IMR-90 (cell line): ENCODE measurements at regions not wholly inside any gene's neighbourhood (a gene's known extent, or its start where the extent isn't known, plus 50 kb on each side); places are given as distances from the start of the nearest gene placed in this dataset.

Experiments
- ATAC-seq: fragments of 200-7000 bp; cut with Tn5 transposase; 2 replicates; pipeline ENCODE4 v1.9.1; 2020; ENCODE audit warnings: low read depth, mild to moderate bottlenecking, moderate library complexity
- BruUV-seq: library from RNA; stranded (reverse); fragments of 400-500 nt; replicated peaks from 2 replicates; lab custom pipeline; 2021; lab: Mats Ljungman, UMichigan
- CTCF ChIA-PET: fragments of 300-600 bp; formaldehyde crosslinking; extraction: SDS; loops from one replicate; lab custom pipeline; 2021; ENCODE audit warnings: antibody characterized with exemption; lab: Yijun Ruan, JAX
- POLR2A ChIA-PET: fragments of 300-600 bp; sonication (Branson Sonifier 250); formaldehyde crosslinking; loops from one replicate; lab custom pipeline; 2022; ENCODE audit warnings: antibody characterized with exemption; ENCODE audit not compliant: unreplicated experiment; lab: Charles Lee
- DNase-seq: peaks from one replicate; pipeline ENCODE4 v3.0.0; 2013
- H2AFZ ChIP-seq: replicated peaks from 2 replicates; pipeline ENCODE3; 2013; ENCODE audit warnings: low read length, mild to moderate bottlenecking; ENCODE audit not compliant: poor library complexity
- H2AK5ac ChIP-seq: 2 replicates; pipeline ENCODE4 v1.6.1; 2013; ENCODE audit warnings: low read depth, low read length, inconsistent platforms
- H2AK9ac ChIP-seq: replicated peaks from 2 replicates; pipeline ENCODE3; 2013; ENCODE audit warnings: mild to moderate bottlenecking, low read depth, low read length, moderate library complexity; ENCODE audit not compliant: poor library complexity
- H2BK120ac ChIP-seq: 2 replicates; pipeline ENCODE4 v1.6.1; 2013; ENCODE audit warnings: low read depth, low read length, inconsistent platforms
- H2BK15ac ChIP-seq: 3 replicates; pipeline ENCODE4 v1.6.1; 2013; ENCODE audit warnings: low read depth, low read length, inconsistent platforms
- H2BK20ac ChIP-seq: 2 replicates; pipeline ENCODE4 v1.6.1; 2013; ENCODE audit warnings: low read depth, mild to moderate bottlenecking, inconsistent platforms, low read length, moderate library complexity
- H2BK5ac ChIP-seq: 2 replicates; pipeline ENCODE4 v1.6.1; 2013; ENCODE audit warnings: mild to moderate bottlenecking, low read depth, low read length, inconsistent platforms; ENCODE audit not compliant: poor library complexity, severe bottlenecking
- H3K14ac ChIP-seq: replicated peaks from 2 replicates; pipeline ENCODE4 v1.6.1; 2013; ENCODE audit warnings: low read depth, low read length, inconsistent platforms
- H3K18ac ChIP-seq: 2 replicates; pipeline ENCODE4 v1.6.1; 2013; ENCODE audit warnings: low read depth, low read length, control low read depth
- H3K23ac ChIP-seq: 2 replicates; pipeline ENCODE4 v1.6.1; 2013; ENCODE audit warnings: low read depth, low read length, inconsistent platforms
- H3K27ac ChIP-seq: 2 replicates; pipeline ENCODE4 v1.5.1; 2013; ENCODE audit warnings: mild to moderate bottlenecking, control low read depth, low read length; ENCODE audit not compliant: insufficient read depth
- H3K27me3 ChIP-seq: 2 replicates; pipeline ENCODE4 v1.6.1; 2013; ENCODE audit warnings: low read length; ENCODE audit not compliant: control insufficient read depth, insufficient read depth
- H3K36me3 ChIP-seq: 2 replicates; pipeline ENCODE4 v1.6.1; 2013; ENCODE audit warnings: low read length, mixed read lengths; ENCODE audit not compliant: control insufficient read depth, insufficient read depth
- H3K4ac ChIP-seq: 2 replicates; pipeline ENCODE4 v1.6.1; 2013; ENCODE audit warnings: low read depth, low read length, inconsistent platforms
- H3K4me1 ChIP-seq: 2 replicates; pipeline ENCODE4 v1.6.1; 2013; ENCODE audit warnings: low read length, mixed read lengths; ENCODE audit not compliant: control insufficient read depth, insufficient read depth
- H3K4me2 ChIP-seq: 2 replicates; pipeline ENCODE4 v1.6.1; 2013; ENCODE audit warnings: low read depth, mild to moderate bottlenecking, control low read depth, low read length, moderate library complexity
- H3K4me3 ChIP-seq: 2 replicates; pipeline ENCODE4 v1.5.1; 2013; ENCODE audit warnings: low read depth, mild to moderate bottlenecking, control low read depth, low read length, moderate library complexity; ENCODE audit not compliant: insufficient read depth
- H3K56ac ChIP-seq: 2 replicates; pipeline ENCODE4 v1.6.1; 2013; ENCODE audit warnings: low read length, inconsistent platforms; ENCODE audit not compliant: insufficient read depth; ENCODE audit errors: extremely low read depth
- H3K79me1 ChIP-seq, 2 experiments: 2 replicates each; pipeline ENCODE4 v1.6.1; 2013; ENCODE audit warnings: low read length in 2 of 2, inconsistent platforms in 1 of 2, low read depth in 1 of 2
- H3K9ac ChIP-seq: 2 replicates; pipeline ENCODE4 v1.6.1; 2013; ENCODE audit warnings: low read depth, low read length, control low read depth
- H3K9me1 ChIP-seq: 2 replicates; pipeline ENCODE4 v1.6.1; 2013; ENCODE audit warnings: low read length, inconsistent platforms; ENCODE audit not compliant: insufficient read depth
- H3K9me3 ChIP-seq: 2 replicates; pipeline ENCODE4 v1.6.1; 2013; ENCODE audit warnings: low read length; ENCODE audit not compliant: control insufficient read depth, insufficient read depth
- H4K20me1 ChIP-seq: 2 replicates; pipeline ENCODE4 v1.6.1; 2013; ENCODE audit warnings: low read length, inconsistent platforms; ENCODE audit not compliant: insufficient read depth
- H4K5ac ChIP-seq: 2 replicates; pipeline ENCODE4 v1.6.1; 2013; ENCODE audit warnings: mild to moderate bottlenecking, low read depth, low read length, control low read depth
- H4K8ac ChIP-seq, 2 experiments: 2 replicates each; pipeline ENCODE4 v1.6.1; 2013; ENCODE audit warnings: low read depth in 2 of 2, low read length in 2 of 2, control low read depth in 1 of 2, inconsistent platforms in 1 of 2
- H4K91ac ChIP-seq: 2 replicates; pipeline ENCODE4 v1.6.1; 2013; ENCODE audit warnings: low read depth, low read length, inconsistent platforms; ENCODE audit not compliant: insufficient read depth
- BHLHE40 ChIP-seq: fragments of 150-350 bp; IDR thresholded peaks from 2 replicates; pipeline ENCODE4 v1.6.1; 2016; ENCODE audit warnings: mild to moderate bottlenecking, low read depth, low read length
- CEBPB ChIP-seq: IDR thresholded peaks from 2 replicates; pipeline ENCODE4 v1.6.1; 2012; ENCODE audit warnings: low read depth, low read length, improper control_type of control experiment
- CHD1 ChIP-seq: IDR thresholded peaks from 2 replicates; pipeline ENCODE4 v1.6.1; 2012; ENCODE audit warnings: low read depth, low read length, improper control_type of control experiment
- CTCF ChIP-seq: conservative IDR thresholded peaks from 2 replicates; pipeline ENCODE4 v1.5.1; 2012; ENCODE audit warnings: mild to moderate bottlenecking, low read depth, low read length, improper control_type of control experiment
- ELK1 ChIP-seq: fragments of 150-350 bp; IDR thresholded peaks from 2 replicates; pipeline ENCODE4 v1.6.1; 2016; ENCODE audit warnings: low read depth, mild to moderate bottlenecking, low read length, moderate library complexity, borderline replicate concordance
- FOS ChIP-seq: fragments of 150-350 bp; IDR thresholded peaks from 2 replicates; pipeline ENCODE4 v1.6.1; 2016; ENCODE audit warnings: low read depth, low read length
- MAFK ChIP-seq: IDR thresholded peaks from 2 replicates; pipeline ENCODE4 v1.6.1; 2012; ENCODE audit warnings: low read depth, low read length, improper control_type of control experiment
- MAZ ChIP-seq: IDR thresholded peaks from 2 replicates; pipeline ENCODE4 v1.6.1; 2012; ENCODE audit warnings: low read depth, mild to moderate bottlenecking, low read length, improper control_type of control experiment, moderate library complexity, borderline replicate concordance
- MXI1 ChIP-seq: IDR thresholded peaks from 2 replicates; pipeline ENCODE4 v1.6.1; 2012; ENCODE audit warnings: low read depth, mild to moderate bottlenecking, low read length, moderate library complexity, borderline replicate concordance
- NFE2L2 ChIP-seq: fragments of 150-350 bp; IDR thresholded peaks from 2 replicates; pipeline ENCODE4 v1.6.1; 2016; ENCODE audit warnings: low read depth, mild to moderate bottlenecking, low read length
- POLR2A ChIP-seq: IDR thresholded peaks from 2 replicates; pipeline ENCODE4 v1.6.1; 2012; ENCODE audit warnings: mild to moderate bottlenecking, low read depth, low read length
- RAD21 ChIP-seq: IDR thresholded peaks from 2 replicates; pipeline ENCODE4 v1.6.1; 2012; ENCODE audit warnings: low read length, improper control_type of control experiment
- RCOR1 ChIP-seq: IDR thresholded peaks from 2 replicates; pipeline ENCODE4 v1.6.1; 2012; ENCODE audit warnings: mild to moderate bottlenecking, low read length, improper control_type of control experiment; ENCODE audit not compliant: insufficient replicate concordance
- RFX5 ChIP-seq: IDR thresholded peaks from 2 replicates; pipeline ENCODE4 v1.8.0; 2012; ENCODE audit warnings: low read depth, mild to moderate bottlenecking, low read length, moderate library complexity
- SMC3 ChIP-seq: fragments of 150-350 bp; IDR thresholded peaks from 2 replicates; pipeline ENCODE4 v1.6.1; 2016; ENCODE audit warnings: low read depth, mild to moderate bottlenecking, antibody characterized with exemption, low read length, moderate library complexity
- USF2 ChIP-seq: fragments of 150-350 bp; IDR thresholded peaks from 2 replicates; pipeline ENCODE4 v1.6.1; 2017; ENCODE audit warnings: mild to moderate bottlenecking, antibody characterized with exemption, low read length, low read depth
- WGBS, 2 experiments: methylation state at CpG; one replicate each; pipeline versions ENCODE4 v1.1.5 to v1.1.7; 2013; ENCODE audit warnings: missing lambda C conversion rate in 2 of 2; ENCODE audit not compliant: insufficient read length in 1 of 2; ENCODE audit errors: extremely low coverage in 2 of 2; 5-methylcytosine and 5-hydroxymethylcytosine counted together
- dilution Hi-C: fragments of 300-500 bp; cut with HindIII; formaldehyde crosslinking; loops from one replicate; pipeline ENCODE4 v1.14.3; 2018; ENCODE audit warnings: low sequenced_read_pairs; ENCODE audit not compliant: unreplicated experiment
- in situ Hi-C: fragments of 300-500 bp; cut with MboI; formaldehyde crosslinking; loops from 3 replicates; pipeline ENCODE4 v1.14.3; 2019; ENCODE audit warnings: low sequenced_read_pairs, inconsistent platforms, mixed read lengths
- intact Hi-C: fragments of 100-400 bp; cut with micrococcal nuclease; formaldehyde crosslinking; loops from 2 replicates; pipeline ENCODE4 v1.10.0; 2022

- ATAC-seq, result no peak
- BruUV-seq, result no TSS peak
- Histone ChIP-seq H4K91ac (no peak overlapping the region), H2BK15ac (no peak overlapping the region), H3K27ac (no peak overlapping the region), H3K4me3 (no peak overlapping the region), H3K9me3 (peaks cover 29% of the 10 kb centered on the region), H3K18ac (no peak overlapping the region), H3K79me1 (no peaks in the 10 kb centered on the region), H3K4me1 (no peaks in the 10 kb centered on the region), H2BK5ac (no peak overlapping the region), H3K56ac (no peak overlapping the region), H2AFZ (no peak overlapping the region), H3K23ac (no peak overlapping the region), H2BK20ac (no peak overlapping the region), H3K14ac (no peak overlapping the region), H3K27me3 (no peaks in the 10 kb centered on the region), H3K36me3 (no peaks in the 10 kb centered on the region), H2AK9ac (no peak overlapping the region), H3K4me2 (no peak overlapping the region), H2AK5ac (no peak overlapping the region), H2BK120ac (no peak overlapping the region), H4K20me1 (no peaks in the 10 kb centered on the region), H3K4ac (no peak overlapping the region), H4K5ac (no peak overlapping the region), H3K9me1 (no peaks in the 10 kb centered on the region), H4K8ac (no peak overlapping the region), H3K9ac (no peak overlapping the region)
- dilution Hi-C loops, result no loop called here
- no peak for DNase-seq
- intact Hi-C loops, result no loop called here
- in situ Hi-C loops, result no loop called here
- ChIA-PET POLR2A (no interaction called here), CTCF (no interaction called here)
- TF ChIP-seq RFX5 (no peak), RCOR1 (no peak), MAFK (no peak), RAD21 (no peak), SMC3 (no peak), NFE2L2 (no peak), CTCF (no peak), CEBPB (no peak), MAZ (no peak), CHD1 (no peak), ELK1 (no peak), FOS (no peak), BHLHE40 (no peak), MXI1 (no peak), USF2 (no peak), POLR2A (no peak)
- WGBS, 2 experiments, result 65% methylated on average over 19 of the region's 29 CpGs; no CpG with 5 or more reads in 1 of the 2 experiments
Measured at GRCh38 chr5:3305432-3305831, 290.2 kb upstream of the IRX1 start.
